ENCODE measurements at regions not wholly inside any gene's neighbourhood (a gene's known extent, or its start where the extent isn't known, plus 50 kb on each side); places are given as distances from the start of the nearest gene placed in this dataset.

GRCh38 chr5:40413743-40414142, 266.0 kb upstream of the PTGER4 start:
- no peak for DNase-seq

DNA sequence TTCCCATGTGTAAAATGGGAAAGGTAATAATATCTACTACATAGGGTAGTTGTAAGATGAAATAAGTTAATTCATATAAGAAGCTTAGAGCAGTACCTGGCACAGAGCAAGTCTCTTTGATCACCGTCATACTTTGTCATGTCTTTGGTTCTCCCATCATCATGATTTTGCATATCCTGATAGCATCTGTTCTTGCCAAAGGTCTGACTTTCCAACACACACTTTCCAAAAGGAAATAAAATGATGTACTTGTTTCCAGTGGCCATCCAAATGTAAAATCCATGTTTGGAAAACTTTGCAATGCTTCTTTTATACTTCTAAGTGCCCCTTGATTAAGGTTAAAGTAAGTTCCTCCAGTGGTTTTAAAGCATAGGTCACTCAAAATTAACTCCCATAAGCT, 266.9 kb upstream of the PTGER4 start:
- DNase-seq, result no peak

GRCh38 chr5:40410964-40411635, 268.6 kb upstream of the PTGER4 start:
- no peak for DNase-seq

GRCh38 chr5:40410231-40410861, 269.4 kb upstream of the PTGER4 start:
- no peak for DNase-seq

GRCh38 chr5:40409601-40410000, 270.1 kb upstream of the PTGER4 start:
- DNase-seq, result no peak

- no peak for DNase-seq
These were observed 272.9 kb upstream of the PTGER4 start for GRCh38 chr5:40406741-40407211.

- no peak for DNase-seq
These were observed 273.5 kb upstream of the PTGER4 start for GRCh38 chr5:40405996-40406740.

- no peak for DNase-seq
These were observed 274.5 kb upstream of the PTGER4 start for GRCh38 chr5:40405230-40405629.

DNA sequence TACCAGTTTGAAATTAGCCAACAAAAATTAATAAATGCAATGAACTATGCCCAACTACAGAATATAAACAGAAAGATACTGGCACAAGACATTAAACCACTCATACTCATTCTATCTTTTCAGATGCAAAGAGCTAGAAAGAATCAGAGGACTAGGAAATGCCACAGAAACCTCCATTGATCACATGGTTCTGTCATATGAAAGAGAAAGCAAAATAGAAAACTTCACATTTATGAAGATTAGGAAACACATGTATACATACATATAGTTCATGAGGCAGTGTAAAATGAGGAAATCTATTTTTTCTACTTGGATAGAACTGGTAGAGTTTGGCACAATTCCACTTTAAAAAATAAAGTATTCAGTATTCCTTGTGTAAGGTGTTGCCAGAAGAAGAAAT, 275.1 kb upstream of the PTGER4 start:
- no peak for DNase-seq

DNA sequence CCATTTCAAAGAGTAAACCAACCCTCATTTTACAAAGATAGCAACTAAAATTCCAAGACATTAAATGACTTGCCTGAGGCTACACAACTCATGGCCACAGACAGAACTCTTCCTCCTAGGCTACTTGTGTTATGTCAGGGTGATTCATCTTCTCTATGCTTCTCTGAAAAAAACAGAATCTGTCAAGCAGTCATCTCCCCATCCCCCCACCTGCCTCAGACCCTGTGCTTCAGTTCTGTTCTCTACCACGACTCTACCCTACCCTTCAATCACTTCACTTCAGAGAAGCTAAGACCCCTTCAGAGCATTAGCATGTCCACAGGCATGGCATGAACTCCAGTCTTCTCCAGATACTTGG, 277.7 kb upstream of the PTGER4 start:
- no peak for DNase-seq

- no peak for DNase-seq
These were observed 278.3 kb upstream of the PTGER4 start for GRCh38 chr5:40401284-40402006.

DNA sequence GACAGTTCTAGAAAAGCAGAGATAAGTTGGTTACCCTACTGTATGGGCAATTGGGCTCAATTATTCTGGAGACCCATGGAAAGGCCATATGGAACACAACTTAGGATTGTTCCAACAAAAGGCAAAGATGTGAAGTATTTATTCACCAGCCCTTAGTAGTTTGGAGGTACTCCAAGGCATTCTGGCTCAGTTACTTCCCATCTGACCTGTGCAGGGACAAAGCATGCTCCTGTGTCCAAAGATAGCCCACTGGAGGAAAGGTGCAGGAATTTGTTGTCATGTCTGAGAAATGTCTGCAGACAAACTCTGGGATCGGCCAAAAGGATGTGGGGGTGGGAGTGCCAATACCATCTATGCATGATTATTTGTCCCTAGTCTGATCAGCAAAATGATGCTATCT, 279.5 kb upstream of the PTGER4 start:
- no peak for DNase-seq

GRCh38 chr5:40399349-40399748, 280.4 kb upstream of the PTGER4 start:
- no peak for DNase-seq

- no peak for DNase-seq
These were observed 281.7 kb upstream of the PTGER4 start for GRCh38 chr5:40397976-40398375.

- no peak for DNase-seq
These were observed 282.6 kb upstream of the PTGER4 start for GRCh38 chr5:40397091-40397490.

DNA sequence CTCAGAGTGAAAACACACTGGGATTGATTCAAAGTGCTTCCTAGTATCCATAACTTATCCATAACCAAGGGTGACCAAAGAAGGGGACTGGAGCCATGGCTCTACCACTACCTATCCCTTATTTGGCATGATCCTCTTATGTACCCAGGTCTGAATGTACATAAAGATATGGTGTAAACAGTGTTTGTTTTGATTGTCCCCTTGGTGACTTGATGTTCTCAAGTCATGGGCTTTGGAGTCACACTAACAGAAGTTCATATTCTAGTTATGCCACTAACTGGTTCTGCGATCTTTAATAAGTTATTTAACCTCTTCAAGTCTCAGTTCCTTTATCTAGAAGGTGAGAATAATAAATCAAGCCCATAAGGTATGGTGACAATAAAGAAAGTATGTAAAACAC, 283.4 kb upstream of the PTGER4 start:
- DNase-seq, result no peak

- no peak for DNase-seq
These were observed 284.5 kb upstream of the PTGER4 start for GRCh38 chr5:40395251-40395650.

- no peak for DNase-seq
These were observed 285.0 kb upstream of the PTGER4 start for GRCh38 chr5:40394698-40395097.

DNA sequence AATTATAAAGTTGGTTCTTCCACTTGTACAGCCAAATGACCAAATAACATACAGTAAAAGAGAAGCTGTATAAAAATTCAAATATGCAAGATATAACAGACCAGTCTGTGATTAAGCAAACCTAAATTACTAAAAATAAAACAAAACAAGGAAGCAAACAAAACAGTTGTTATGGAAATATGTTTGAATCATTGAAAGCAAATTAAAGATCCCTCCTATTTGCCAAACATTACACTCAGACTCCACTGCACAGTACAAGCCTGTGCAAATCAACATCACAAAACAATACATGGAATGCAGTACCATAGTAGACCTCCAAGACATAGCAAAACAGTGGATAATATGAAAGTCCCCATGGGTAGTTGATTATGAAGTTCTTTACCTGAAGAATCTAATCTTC, 288.1 kb upstream of the PTGER4 start:
- no peak for DNase-seq

DNA sequence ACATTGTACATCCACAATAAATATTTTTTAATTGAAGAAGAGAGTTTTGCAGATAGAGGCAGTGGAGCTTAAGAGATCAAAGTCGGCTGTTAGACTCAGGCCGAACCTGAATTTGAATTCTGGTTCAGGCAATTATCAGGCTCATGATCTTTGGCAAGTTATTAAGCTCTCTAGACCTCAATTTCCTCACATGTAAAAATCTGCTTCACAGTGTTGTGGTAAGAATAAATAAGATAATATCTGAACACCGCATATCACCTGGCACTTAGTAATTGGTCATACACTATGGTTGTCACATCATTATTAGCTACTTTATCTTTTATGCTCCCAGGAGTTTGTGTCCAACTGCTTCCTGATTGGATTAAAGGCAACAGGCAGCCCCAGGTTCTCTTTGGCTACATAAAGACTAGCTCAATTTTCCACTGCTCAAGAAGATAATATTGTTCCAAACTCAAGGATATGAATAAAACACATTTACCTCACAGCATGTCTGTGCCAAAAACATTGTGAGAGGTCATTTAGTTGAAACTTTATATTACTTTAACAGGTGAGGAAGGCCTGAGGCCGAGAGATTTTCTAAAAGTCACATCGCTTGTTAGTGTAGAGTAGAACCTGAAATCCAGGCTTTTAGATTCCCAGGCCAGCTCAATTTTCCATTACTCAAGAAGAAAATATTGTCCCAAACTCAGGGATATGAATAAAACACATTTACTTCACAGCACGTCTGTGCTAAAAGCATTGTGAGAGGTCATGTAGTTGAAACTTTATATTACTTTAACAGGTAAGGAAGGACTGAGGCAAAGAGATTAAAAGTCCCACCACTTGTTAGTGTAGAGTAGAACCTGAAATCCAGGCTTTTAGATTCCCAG, 289.2 kb upstream of the PTGER4 start:
- no peak for DNase-seq

DNA sequence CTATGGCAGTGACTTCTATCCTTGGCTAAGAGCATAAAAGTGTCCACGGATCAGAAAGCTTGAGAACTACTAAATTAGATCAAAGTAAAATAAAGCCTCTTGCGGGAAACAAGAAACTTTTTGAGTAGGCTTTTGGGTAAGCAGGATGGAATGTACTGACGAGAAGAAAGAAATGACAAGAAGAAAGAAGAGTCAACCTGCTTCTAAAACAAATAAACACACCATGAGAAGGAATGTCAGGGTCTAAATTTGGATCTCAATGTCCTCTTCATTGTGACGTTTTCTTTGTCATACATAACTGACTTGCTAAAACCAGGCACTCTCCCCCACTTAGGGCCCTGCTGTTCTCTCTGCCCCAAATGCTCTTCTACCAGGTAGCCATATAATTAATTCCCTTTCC, 290.1 kb upstream of the PTGER4 start:
- no peak for DNase-seq

- no peak for DNase-seq
These were observed 293.4 kb upstream of the PTGER4 start for GRCh38 chr5:40386289-40386688.

- no peak for DNase-seq
These were observed 294.2 kb upstream of the PTGER4 start for GRCh38 chr5:40385544-40385943.

All from SHP77 treated with DMSO at 0.1 percent for 48 hours (cell line).